Fibroblast of lung (primary cell): ENCODE measurements at regions not wholly inside any gene's neighbourhood (a gene's known extent, or its start where the extent isn't known, plus 50 kb on each side); places are given as distances from the start of the nearest gene placed in this dataset.
"Not testable (repeated sequence)": the region's sequence is repeated elsewhere in the genome, so short reads cannot be mapped to it uniquely, and the experiment has no call there.

Experiments
- EZH2 ChIP-seq: IDR thresholded peaks from 2 replicates; pipeline ENCODE4 v1.5.1; 2012; ENCODE audit warnings: low read length, control low read depth, mild to moderate bottlenecking; ENCODE audit errors: missing control alignments
- TF ChIP-seq, protein P1 (sequence below), 2 donors: IDR thresholded peaks in 1 of 2; conservative IDR thresholded peaks in 1 of 2; 1 replicate in 1 of 2; 2 replicates in 1 of 2; pipeline ENCODE4 v1.5.1; 2011 to 2012; ENCODE audit warnings: low read length in 2 of 2, control low read depth in 1 of 2, inconsistent platforms in 1 of 2, low read depth in 1 of 2, mild to moderate bottlenecking in 1 of 2

DNA sequence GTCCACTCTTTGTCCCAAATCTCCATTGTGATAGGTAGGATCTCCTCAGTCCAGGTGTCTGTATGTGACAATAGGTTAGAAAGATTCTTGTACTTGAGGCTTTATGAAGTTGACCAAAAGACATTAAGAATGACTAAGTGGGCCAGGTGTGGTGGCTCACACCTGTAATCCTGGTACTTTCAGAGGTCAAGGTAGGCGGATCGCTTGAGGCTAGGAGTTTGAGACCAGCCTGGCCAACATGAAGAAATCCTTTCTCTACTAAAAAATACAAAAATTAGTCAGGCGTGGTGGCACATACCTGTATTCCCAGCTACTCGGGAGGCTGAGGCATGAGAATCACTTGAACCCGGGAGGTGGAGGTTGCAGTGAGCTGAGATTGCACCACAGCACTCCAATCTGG is 54.9 kb upstream of the PTPRK start:
- TF ChIP-seq, protein P1, sequence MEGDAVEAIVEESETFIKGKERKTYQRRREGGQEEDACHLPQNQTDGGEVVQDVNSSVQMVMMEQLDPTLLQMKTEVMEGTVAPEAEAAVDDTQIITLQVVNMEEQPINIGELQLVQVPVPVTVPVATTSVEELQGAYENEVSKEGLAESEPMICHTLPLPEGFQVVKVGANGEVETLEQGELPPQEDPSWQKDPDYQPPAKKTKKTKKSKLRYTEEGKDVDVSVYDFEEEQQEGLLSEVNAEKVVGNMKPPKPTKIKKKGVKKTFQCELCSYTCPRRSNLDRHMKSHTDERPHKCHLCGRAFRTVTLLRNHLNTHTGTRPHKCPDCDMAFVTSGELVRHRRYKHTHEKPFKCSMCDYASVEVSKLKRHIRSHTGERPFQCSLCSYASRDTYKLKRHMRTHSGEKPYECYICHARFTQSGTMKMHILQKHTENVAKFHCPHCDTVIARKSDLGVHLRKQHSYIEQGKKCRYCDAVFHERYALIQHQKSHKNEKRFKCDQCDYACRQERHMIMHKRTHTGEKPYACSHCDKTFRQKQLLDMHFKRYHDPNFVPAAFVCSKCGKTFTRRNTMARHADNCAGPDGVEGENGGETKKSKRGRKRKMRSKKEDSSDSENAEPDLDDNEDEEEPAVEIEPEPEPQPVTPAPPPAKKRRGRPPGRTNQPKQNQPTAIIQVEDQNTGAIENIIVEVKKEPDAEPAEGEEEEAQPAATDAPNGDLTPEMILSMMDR (conservative IDR thresholded peaks at IDR 0.05 in 1 of 2, IDR thresholded peaks at IDR 0.05 in 1 of 2; ENCODE audit: low read depth in 1 of 2, low read length in 2 of 2): not testable (repeated sequence)
- not testable (repeated sequence) for TF ChIP-seq EZH2
